MM.1S (cell line): ENCODE measurements at regions not wholly inside any gene's neighbourhood (a gene's known extent, or its start where the extent isn't known, plus 50 kb on each side); places are given as distances from the start of the nearest gene placed in this dataset.
"Not testable (repeated sequence)": the region's sequence is repeated elsewhere in the genome, so short reads cannot be mapped to it uniquely, and the experiment has no call there.

Experiments
- DNase-seq: peaks from one replicate; pipeline ENCODE4 v3.0.0-alpha.2; 2015
- H2AFZ ChIP-seq: fragments of 300-600 bp; sonication (generic); 2 replicates; pipeline ENCODE4 v1.6.0; 2016; ENCODE audit warnings: antibody characterized with exemption, low read length
- H3F3A ChIP-seq: fragments of 300-600 bp; sonication (generic); 2 replicates; pipeline ENCODE4 v1.6.1; 2016; ENCODE audit warnings: mild to moderate bottlenecking, antibody characterized with exemption, low read length, moderate library complexity, mixed read lengths; ENCODE audit not compliant: insufficient read depth
- H3K27ac ChIP-seq: fragments of 300-600 bp; sonication (generic); 2 replicates; pipeline ENCODE4 v1.5.1; 2016; ENCODE audit warnings: mild to moderate bottlenecking, low read length
- H3K27me3 ChIP-seq: fragments of 300-600 bp; sonication (generic); replicated peaks from 2 replicates; pipeline ENCODE4 v1.6.0; 2016; ENCODE audit warnings: low read length; ENCODE audit not compliant: insufficient read depth
- H3K36me3 ChIP-seq: fragments of 300-600 bp; sonication (generic); replicated peaks from 2 replicates; pipeline ENCODE4 v1.6.1; 2016; ENCODE audit warnings: mild to moderate bottlenecking, low read length, mixed read lengths; ENCODE audit not compliant: insufficient read depth
- H3K4me1 ChIP-seq: fragments of 300-600 bp; sonication (generic); 2 replicates; pipeline ENCODE4 v1.6.1; 2016; ENCODE audit warnings: low read length, mixed read lengths
- H3K4me2 ChIP-seq: fragments of 300-600 bp; sonication (generic); 2 replicates; pipeline ENCODE4 v1.6.0; 2016; ENCODE audit warnings: low read depth, low read length
- H3K4me3 ChIP-seq: fragments of 300-600 bp; sonication (generic); 2 replicates; pipeline ENCODE4 v1.5.1; 2016; ENCODE audit warnings: low read length, mixed read lengths
- H3K79me2 ChIP-seq: fragments of 300-600 bp; sonication (generic); 2 replicates; pipeline ENCODE4 v1.6.1; 2016; ENCODE audit warnings: mixed run types, low read length, mixed read lengths
- H3K9ac ChIP-seq: fragments of 300-600 bp; sonication (generic); 2 replicates; pipeline ENCODE4 v1.6.1; 2016; ENCODE audit warnings: low read length, mixed read lengths
- H3K9me2 ChIP-seq: fragments of 300-600 bp; sonication (generic); replicated peaks from 2 replicates; pipeline ENCODE4 v1.6.1; 2016; ENCODE audit warnings: mild to moderate bottlenecking, low read length, mixed read lengths; ENCODE audit not compliant: insufficient read depth
- H3K9me3 ChIP-seq: fragments of 300-600 bp; sonication (generic); replicated peaks from 2 replicates; pipeline ENCODE4 v1.6.1; 2016; ENCODE audit warnings: mild to moderate bottlenecking, low read length, mixed read lengths; ENCODE audit not compliant: insufficient read depth
- H4K20me1 ChIP-seq: fragments of 300-600 bp; sonication (generic); 2 replicates; pipeline ENCODE4 v1.6.1; 2016; ENCODE audit warnings: mild to moderate bottlenecking, low read length, moderate library complexity, mixed read lengths; ENCODE audit not compliant: insufficient read depth
- EZH2 ChIP-seq: fragments of 300-600 bp; sonication (generic); optimal IDR thresholded peaks from 2 replicates; pipeline ENCODE3; 2017; ENCODE audit warnings: low read depth, mild to moderate bottlenecking, antibody characterized with exemption, low read length, mixed read lengths
- EZH2phosphoT487 ChIP-seq: fragments of 300-600 bp; sonication (generic); IDR thresholded peaks from 2 replicates; pipeline ENCODE4 v1.6.1; 2018; ENCODE audit warnings: antibody characterized with exemption, low read length
- TF ChIP-seq, protein P1 (sequence below): fragments of 300-600 bp; sonication (generic); IDR thresholded peaks from 2 replicates; pipeline ENCODE4 v1.5.1; 2016; ENCODE audit warnings: antibody characterized with exemption, low read length, mixed read lengths

DNA sequence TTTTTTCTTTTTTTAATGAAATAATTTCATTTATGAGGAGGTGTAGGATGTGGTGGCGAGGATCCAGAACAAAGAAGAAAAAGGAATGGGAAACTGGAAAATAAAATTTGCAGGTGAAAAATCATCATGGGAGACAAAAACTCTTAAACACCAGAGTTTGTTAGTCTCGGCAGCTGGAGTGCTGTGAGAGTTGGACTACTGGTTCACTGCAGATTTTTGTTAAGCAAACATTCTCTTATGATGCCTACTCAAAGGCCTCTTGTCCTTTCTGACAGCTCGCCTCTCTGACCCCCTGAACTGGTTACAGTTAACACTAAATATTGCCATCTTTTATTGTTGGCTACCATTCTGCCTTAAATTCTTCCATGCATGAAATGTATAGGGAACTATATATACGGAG lies 152.4 kb upstream of the DPH6 start:
- Histone ChIP-seq H3K79me2 (no peaks in the 10 kb centered on the region), H3K27me3 (no peaks in the 10 kb centered on the region), H3K9ac (no peak overlapping the region), H2AFZ (no peak overlapping the region), H3K4me3 (no peak overlapping the region), H3K4me2 (no peak overlapping the region), H3K27ac (no peak overlapping the region), H4K20me1 (no peaks in the 10 kb centered on the region), H3K36me3 (no peaks in the 10 kb centered on the region), H3K9me3 (no peaks in the 10 kb centered on the region), H3F3A (no peaks in the 10 kb centered on the region), H3K4me1 (no peaks in the 10 kb centered on the region), H3K9me2 (no peaks in the 10 kb centered on the region)
- TF ChIP-seq, protein P1, sequence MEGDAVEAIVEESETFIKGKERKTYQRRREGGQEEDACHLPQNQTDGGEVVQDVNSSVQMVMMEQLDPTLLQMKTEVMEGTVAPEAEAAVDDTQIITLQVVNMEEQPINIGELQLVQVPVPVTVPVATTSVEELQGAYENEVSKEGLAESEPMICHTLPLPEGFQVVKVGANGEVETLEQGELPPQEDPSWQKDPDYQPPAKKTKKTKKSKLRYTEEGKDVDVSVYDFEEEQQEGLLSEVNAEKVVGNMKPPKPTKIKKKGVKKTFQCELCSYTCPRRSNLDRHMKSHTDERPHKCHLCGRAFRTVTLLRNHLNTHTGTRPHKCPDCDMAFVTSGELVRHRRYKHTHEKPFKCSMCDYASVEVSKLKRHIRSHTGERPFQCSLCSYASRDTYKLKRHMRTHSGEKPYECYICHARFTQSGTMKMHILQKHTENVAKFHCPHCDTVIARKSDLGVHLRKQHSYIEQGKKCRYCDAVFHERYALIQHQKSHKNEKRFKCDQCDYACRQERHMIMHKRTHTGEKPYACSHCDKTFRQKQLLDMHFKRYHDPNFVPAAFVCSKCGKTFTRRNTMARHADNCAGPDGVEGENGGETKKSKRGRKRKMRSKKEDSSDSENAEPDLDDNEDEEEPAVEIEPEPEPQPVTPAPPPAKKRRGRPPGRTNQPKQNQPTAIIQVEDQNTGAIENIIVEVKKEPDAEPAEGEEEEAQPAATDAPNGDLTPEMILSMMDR: no peak
- TF ChIP-seq EZH2phosphoT487: no peak
- TF ChIP-seq EZH2: no peak
- DNase-seq: no peak

DNA sequence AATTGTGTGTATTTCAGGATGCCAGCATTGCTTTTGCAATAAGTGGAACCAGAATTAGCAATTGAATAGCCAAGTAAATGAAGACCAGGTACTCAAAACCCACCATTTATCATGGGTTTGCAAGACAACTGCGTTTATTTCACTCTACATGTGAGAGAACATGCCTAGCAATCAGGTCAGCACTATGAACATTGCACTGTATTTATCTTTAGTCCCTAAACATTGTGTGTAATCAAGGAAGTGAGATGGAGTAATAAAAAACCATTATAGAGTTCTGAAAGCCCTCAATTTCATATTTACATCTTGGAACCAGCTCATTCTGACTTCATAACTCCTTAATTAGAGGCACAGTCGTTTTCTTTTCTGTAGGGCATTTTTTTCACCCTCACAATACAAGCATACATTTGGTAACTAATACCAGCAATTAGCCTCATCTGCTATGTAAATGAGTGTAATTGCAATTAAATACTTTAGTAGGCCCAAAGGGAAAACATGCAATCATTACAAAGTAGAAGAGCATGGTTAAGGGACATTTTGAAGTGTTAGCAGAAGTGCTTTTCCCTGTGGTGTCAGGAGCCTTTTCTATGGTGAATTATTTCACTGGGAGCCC lies 153.1 kb upstream of the DPH6 start:
- TF ChIP-seq, protein P1: no peak
- TF ChIP-seq EZH2: no peak
- no peak for TF ChIP-seq EZH2phosphoT487
- Histone ChIP-seq H3K27me3 (no peaks in the 10 kb centered on the region), H3K36me3 (no peaks in the 10 kb centered on the region), H3K27ac (no peak overlapping the region), H3K4me3 (no peak overlapping the region), H3K9me2 (no peaks in the 10 kb centered on the region), H3K79me2 (no peaks in the 10 kb centered on the region), H3K9ac (no peak overlapping the region), H4K20me1 (no peaks in the 10 kb centered on the region), H2AFZ (no peak overlapping the region), H3F3A (no peaks in the 10 kb centered on the region), H3K4me1 (no peaks in the 10 kb centered on the region), H3K4me2 (no peak overlapping the region), H3K9me3 (no peaks in the 10 kb centered on the region)
- no peak for DNase-seq

DNA sequence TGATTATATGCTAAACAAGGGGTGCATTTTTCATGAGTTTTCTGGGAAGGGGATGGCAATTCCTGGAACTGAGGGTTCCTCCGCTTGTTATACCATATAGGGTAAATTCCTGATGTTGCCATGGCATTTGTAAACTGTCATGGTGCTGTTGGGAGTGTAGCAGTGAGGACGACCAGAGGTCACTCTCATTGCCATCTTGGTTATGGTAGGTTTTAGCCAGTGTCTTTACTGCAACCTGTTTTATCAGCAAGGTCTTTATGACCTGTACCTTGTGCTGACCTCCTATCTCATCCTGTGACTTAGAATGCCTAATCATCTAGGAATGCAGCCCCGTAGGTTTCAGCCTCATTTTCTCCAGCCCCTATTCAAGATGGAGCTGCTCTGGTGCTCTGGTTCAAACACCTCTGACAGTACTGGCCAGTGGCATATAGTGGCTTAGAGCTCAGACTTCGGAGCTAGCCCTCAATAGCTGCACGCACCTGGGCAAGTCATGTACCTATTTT lies 154.2 kb upstream of the DPH6 start:
- H3K4me3 ChIP-seq, H3K9me3 ChIP-seq, H3K4me1 ChIP-seq, H3K9me2 ChIP-seq, H3K27ac ChIP-seq, H3F3A ChIP-seq, H3K36me3 ChIP-seq, DNase-seq, H3K4me2 ChIP-seq, H3K27me3 ChIP-seq, H4K20me1 ChIP-seq, H3K9ac ChIP-seq, H3K79me2 ChIP-seq, H2AFZ ChIP-seq: not testable (repeated sequence)

DNA sequence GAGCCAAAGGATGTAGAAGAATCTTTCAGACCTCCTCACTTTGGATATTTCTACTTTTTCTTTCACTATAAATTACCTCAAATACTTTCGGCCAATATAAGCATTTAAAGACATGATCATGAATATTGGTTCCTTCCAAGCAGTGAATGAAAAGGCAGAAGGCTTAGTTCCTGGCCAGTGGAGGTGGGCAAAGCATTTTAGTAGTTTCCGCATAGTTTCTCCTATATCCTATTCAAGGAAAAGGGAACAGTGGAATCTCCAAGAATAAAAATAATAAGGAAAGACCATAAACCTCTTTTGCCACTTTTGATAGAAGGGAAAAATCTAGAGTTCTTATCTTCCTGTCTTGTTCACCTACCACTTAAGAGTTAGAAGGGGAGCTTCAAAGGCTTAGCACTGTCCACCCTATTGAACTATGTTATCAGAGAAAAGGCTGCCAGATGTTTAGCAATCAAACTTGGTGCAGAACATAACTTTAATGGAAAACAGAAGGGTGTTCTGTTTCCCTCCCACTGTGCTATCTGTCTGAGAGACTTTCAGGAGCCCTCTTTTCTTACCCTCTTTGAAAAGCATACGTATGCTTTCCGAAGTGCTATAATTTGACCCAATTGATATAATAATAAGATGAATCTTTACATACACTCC lies 155.6 kb upstream of the DPH6 start:
- no peak overlapping the region for H2AFZ ChIP-seq
- H3K27ac ChIP-seq: no peak overlapping the region
- H3K4me3 ChIP-seq: no peak overlapping the region
- no peak for DNase-seq
- no peaks in the 10 kb centered on the region for H4K20me1 ChIP-seq
- H3K9me3 ChIP-seq: no peaks in the 10 kb centered on the region
- no peaks in the 10 kb centered on the region for H3K36me3 ChIP-seq
- no peaks in the 10 kb centered on the region for H3F3A ChIP-seq
- H3K9ac ChIP-seq: no peak overlapping the region
- TF ChIP-seq EZH2phosphoT487: no peak
- TF ChIP-seq EZH2: no peak
- TF ChIP-seq, protein P1: no peak
- H3K27me3 ChIP-seq: no peaks in the 10 kb centered on the region
- H3K4me2 ChIP-seq: no peak overlapping the region
- H3K79me2 ChIP-seq: no peaks in the 10 kb centered on the region
- no peaks in the 10 kb centered on the region for H3K4me1 ChIP-seq
- no peaks in the 10 kb centered on the region for H3K9me2 ChIP-seq
